ENCODE measurements at regions not wholly inside any gene's neighbourhood (a gene's known extent, or its start where the extent isn't known, plus 50 kb on each side); places are given as distances from the start of the nearest gene placed in this dataset.

- no peak for ATAC-seq
- Mint-ChIP-seq H3K9me3 (no peaks in the 10 kb centered on the region), H3K27me3 (peaks cover 21% of the 10 kb centered on the region)
These were observed 53.5 kb upstream of the WSCD2 start for GRCh38 chr12:108075561-108075960.

GRCh38 chr12:108076556-108076955 lies 52.5 kb upstream of the WSCD2 start:
- ChIA-PET POLR2A (no interaction called here), CTCF (interaction anchor here (1.0 kb wide), 1 partner anchor 13 kb away, joined by 3 read pairs; no protein-coding TSS in a partner anchor)
- H3K9me3 Mint-ChIP-seq, result no peaks in the 10 kb centered on the region
- no peaks in the 10 kb centered on the region for H3K4me1 Mint-ChIP-seq (ENCODE audit: low read depth)
- ATAC-seq, result no peak
- no peak overlapping the region for H3K4me3 Mint-ChIP-seq
- TF ChIP-seq CTCF (IDR thresholded peaks at IDR 0.05), result no peak
- intact Hi-C loops (cut with micrococcal nuclease), result no loop called here
- H3K27me3 Mint-ChIP-seq, result peaks cover 19% of the 10 kb centered on the region
- no peaks in the 10 kb centered on the region for H3K36me3 Mint-ChIP-seq (ENCODE audit: low read depth)
- H3K27ac Mint-ChIP-seq, result no peak overlapping the region
- DNase-seq, result no peak

More at GRCh38 chr12:108075561-108075960, 53.5 kb upstream of the WSCD2 start:
- intact Hi-C loops (cut with micrococcal nuclease), result no loop called here
- no peak for DNase-seq
- no peak for TF ChIP-seq CTCF (IDR thresholded peaks at IDR 0.05)
- ChIA-PET CTCF (interaction anchor here (0.8 kb wide), 1 partner anchor 157 kb away, joined by 3 read pairs; no protein-coding TSS in a partner anchor), POLR2A (no interaction called here)
- Mint-ChIP-seq H3K4me3 (no peak overlapping the region), H3K36me3 (ENCODE audit: low read depth) (no peaks in the 10 kb centered on the region), H3K4me1 (ENCODE audit: low read depth) (no peaks in the 10 kb centered on the region), H3K27ac (no peak overlapping the region)

GRCh38 chr12:108078428-108078827 lies 50.7 kb upstream of the WSCD2 start:
- Mint-ChIP-seq H3K36me3 (ENCODE audit: low read depth) (no peaks in the 10 kb centered on the region), H3K9me3 (no peaks in the 10 kb centered on the region), H3K4me3 (no peak overlapping the region), H3K27ac (no peak overlapping the region), H3K27me3 (peaks cover 14% of the 10 kb centered on the region), H3K4me1 (ENCODE audit: low read depth) (no peaks in the 10 kb centered on the region)
- ATAC-seq (no peak), DNase-seq (no peak)
- ChIA-PET CTCF (no interaction called here), POLR2A (no interaction called here)
- TF ChIP-seq CTCF (IDR thresholded peaks at IDR 0.05), result no peak
- intact Hi-C loops (cut with micrococcal nuclease), result no loop called here
